Fibroblast of peridontal ligament (primary cell): ENCODE measurements at regions not wholly inside any gene's neighbourhood (a gene's known extent, or its start where the extent isn't known, plus 50 kb on each side); places are given as distances from the start of the nearest gene placed in this dataset.

Experiments
- DNase-seq: peaks from one replicate; pipeline ENCODE4 v3.0.0-alpha.2; 2010; ENCODE audit errors: extremely low read depth

GRCh38 chr10:24793648-24794379 is 70.1 kb upstream of the ARHGAP21 start:
- DNase-seq: peak; percentile 15

DNA sequence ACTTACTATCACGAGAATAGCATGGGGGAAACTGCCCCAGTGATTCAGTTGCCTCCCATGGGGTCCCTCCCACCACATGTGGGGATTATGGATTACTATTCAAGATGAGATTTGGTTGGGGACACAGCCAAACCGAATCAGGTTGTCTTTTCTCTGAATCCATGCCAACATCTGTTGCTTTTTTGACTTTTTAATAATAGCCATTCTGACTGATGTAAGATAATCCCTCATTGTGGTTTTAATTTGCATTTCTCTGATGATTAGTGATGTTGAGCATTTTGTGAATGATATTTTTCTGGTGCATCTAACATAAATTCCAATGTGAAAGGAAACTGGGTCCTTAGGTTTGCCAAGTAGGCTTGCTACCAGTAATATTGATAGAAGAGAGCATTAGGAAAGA is 69.0 kb upstream of the ARHGAP21 start:
- DNase-seq: no peak

- DNase-seq: no peak
Measured at GRCh38 chr10:24791084-24791726, 67.5 kb upstream of the ARHGAP21 start.

DNA sequence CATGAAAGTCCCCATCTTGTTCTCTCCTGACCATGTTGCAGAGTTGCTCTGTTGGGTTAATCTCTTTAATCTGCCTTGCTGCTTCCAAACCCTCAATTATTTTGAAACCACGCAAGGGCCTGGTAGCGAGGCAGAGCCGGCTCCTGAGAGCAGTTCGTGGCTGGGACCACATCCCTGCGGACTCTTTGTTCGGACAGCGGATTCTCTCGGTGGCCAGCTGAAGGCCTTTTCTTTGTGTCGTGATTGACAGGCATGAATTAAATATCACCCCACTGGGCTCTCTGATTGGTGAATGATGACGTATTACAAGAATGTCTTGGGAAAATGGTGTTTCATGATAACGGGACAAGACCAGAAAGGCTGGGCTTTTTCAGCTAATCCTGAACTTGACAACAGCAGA is 66.9 kb upstream of the ARHGAP21 start:
- DNase-seq: no peak

DNA sequence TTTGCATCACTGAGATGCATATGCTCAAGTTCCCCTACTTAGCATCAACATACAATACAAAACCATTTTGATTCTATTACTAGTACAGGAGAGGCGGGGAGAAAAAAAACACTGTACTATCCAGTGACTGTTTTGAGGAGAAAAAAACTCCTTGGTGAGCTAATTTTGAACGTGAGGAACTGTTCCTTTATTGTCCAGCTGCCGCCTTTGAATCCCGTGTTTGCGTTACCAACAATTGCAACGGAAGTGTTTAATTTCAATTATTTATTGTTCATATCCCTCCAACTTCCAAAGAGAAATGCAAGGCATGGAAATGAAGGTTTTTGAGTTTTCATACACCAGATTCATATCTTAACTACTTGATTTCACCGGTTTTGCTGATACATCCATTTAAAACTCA is 66.4 kb upstream of the ARHGAP21 start:
- no peak for DNase-seq

DNA sequence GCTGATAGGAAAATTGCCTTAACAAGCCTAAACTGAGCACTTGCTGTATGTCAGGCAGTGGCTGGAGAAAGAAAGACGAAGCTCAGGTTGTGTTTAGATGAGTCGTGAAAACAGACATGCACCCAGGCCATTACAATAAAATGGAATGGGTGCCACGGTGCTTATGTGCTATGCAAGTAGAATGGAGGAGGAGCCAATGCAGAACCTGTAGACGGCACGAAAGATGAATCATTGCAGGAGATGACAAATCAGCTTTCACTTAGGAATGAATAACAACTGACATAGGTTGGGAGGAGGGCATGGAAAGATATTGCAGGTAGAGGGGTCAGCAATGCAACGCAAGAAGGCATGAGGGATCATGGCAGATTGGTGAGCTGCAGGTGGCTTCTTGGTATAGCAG is 61.2 kb upstream of the ARHGAP21 start:
- no peak for DNase-seq

DNA sequence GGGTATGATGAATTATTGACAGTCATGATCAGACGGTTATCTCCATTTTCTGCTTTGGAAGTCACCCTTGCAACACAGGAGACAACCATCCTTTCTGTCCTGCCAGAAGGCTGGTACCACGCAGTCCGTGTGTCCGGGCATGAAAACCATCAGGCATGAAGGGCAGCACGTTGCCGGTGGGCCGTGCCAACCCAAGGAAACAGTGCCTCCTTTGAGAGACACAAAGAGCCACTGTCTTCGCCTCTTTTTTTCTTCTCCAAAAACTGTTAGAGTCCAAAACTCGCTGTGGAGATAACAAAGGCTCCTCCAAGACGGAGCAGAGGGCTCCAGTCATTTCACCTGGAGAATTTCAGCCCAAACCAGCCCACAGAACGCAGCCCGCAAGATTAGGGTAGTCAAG is 60.4 kb upstream of the ARHGAP21 start:
- DNase-seq: no peak

DNA sequence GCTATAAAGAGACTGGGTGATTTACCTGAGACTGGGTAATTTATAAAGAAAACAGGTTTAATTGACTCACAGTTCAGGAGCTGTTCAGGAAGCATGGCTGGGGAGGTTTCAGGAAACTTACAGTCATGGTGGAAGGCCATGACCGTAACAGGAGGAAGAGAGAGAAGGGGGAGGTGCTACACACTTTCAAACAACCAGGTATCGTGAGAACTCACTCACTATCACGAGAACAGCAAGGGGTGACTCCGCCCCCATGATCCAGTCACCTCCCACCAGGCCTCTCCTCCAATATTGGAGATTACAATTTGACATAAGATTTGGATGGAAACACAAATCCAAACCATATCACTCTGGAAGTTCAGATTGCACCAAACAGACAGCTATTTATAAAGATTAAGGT is 59.8 kb upstream of the ARHGAP21 start:
- DNase-seq: no peak

GRCh38 chr10:24779737-24780136 is 56.0 kb upstream of the ARHGAP21 start:
- DNase-seq: no peak

DNA sequence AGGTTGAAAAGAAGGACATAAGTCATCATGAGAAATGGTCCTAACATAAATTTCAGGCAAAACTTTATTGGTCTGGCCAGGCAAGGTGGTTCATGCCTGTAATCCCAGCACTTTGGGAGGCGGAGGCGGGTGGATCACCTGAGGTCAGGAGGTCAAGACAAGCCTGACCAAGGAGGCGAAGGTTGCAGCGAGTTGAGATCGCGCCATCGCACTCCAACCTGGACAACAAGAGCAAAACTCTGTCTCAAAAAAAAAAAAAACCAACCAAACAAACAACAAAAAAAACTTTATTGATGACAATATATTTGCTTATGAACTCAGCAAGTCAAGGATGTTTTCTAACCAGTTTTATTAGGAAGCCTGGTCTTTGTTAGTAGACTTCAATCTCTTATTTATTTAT is 54.6 kb upstream of the ARHGAP21 start:
- DNase-seq: no peak

GRCh38 chr10:24777196-24777595 is 53.5 kb upstream of the ARHGAP21 start:
- peak; percentile 41 for DNase-seq

GRCh38 chr10:24773939-24774589 is 50.4 kb upstream of the ARHGAP21 start:
- DNase-seq: no peak
